GM12892 (cell line): ENCODE measurements at regions not wholly inside any gene's neighbourhood (a gene's known extent, or its start where the extent isn't known, plus 50 kb on each side); places are given as distances from the start of the nearest gene placed in this dataset.

Experiments used
- POLR2A ChIP-seq: IDR thresholded peaks from 2 replicates; pipeline ENCODE4 v1.6.1; 2011; ENCODE audit warnings: low read depth, low read length, control low read depth
- POLR2AphosphoS5 ChIP-seq: IDR thresholded peaks from 2 replicates; pipeline ENCODE4 v1.6.1; 2011; ENCODE audit warnings: low read depth, low read length, control low read depth

- TF ChIP-seq POLR2AphosphoS5 (no peak), POLR2A (no peak)
Measured at GRCh38 chr2:8481463-8482009, 200.3 kb upstream of the ID2 start.
